ENCODE measurements at regions not wholly inside any gene's neighbourhood (a gene's known extent, or its start where the extent isn't known, plus 50 kb on each side); places are given as distances from the start of the nearest gene placed in this dataset.

GRCh38 chr21:18663663-18664062 is 260.1 kb upstream of the TMPRSS15 start:
- DNase-seq: no peak
- Histone ChIP-seq H3K36me3 (no peaks in the 10 kb centered on the region), H3K4me1 (no peaks in the 10 kb centered on the region), H3K4me3 (no peak overlapping the region), H3K27ac (no peak overlapping the region), H3K27me3 (no peaks in the 10 kb centered on the region), H3K9me3 (no peaks in the 10 kb centered on the region)
- no peak for ATAC-seq
- no peak for TF ChIP-seq CTCF (IDR thresholded peaks at IDR 0.05)
- intact Hi-C loops (cut with DNase I): no loop called here

GRCh38 chr21:18666725-18667124 is 263.1 kb upstream of the TMPRSS15 start:
- Histone ChIP-seq H3K27me3 (no peaks in the 10 kb centered on the region), H3K9me3 (peaks cover 0 to 13% of the 10 kb centered on the region in 2 donors), H3K4me3 (no peak overlapping the region), H3K36me3 (no peaks in the 10 kb centered on the region), H3K4me1 (no peaks in the 10 kb centered on the region), H3K27ac (no peak overlapping the region)
- ATAC-seq (no peak), DNase-seq (no peak)
- TF ChIP-seq CTCF (IDR thresholded peaks at IDR 0.05): no peak
- intact Hi-C loops (cut with DNase I): no loop called here

GRCh38 chr21:18673789-18674188 is 270.2 kb upstream of the TMPRSS15 start:
- no peak for TF ChIP-seq CTCF (IDR thresholded peaks at IDR 0.05)
- no peak for ATAC-seq
- intact Hi-C loops (cut with DNase I): no loop called here
- no peaks in the 10 kb centered on the region for H3K36me3 ChIP-seq
- no peaks in the 10 kb centered on the region for H3K4me1 ChIP-seq
- no peak overlapping the region for H3K27ac ChIP-seq
- no peaks in the 10 kb centered on the region for H3K27me3 ChIP-seq
- H3K9me3 ChIP-seq: peaks cover 0 to 16% of the 10 kb centered on the region in 2 donors
- H3K4me3 ChIP-seq: no peak overlapping the region
- no peak for DNase-seq

- intact Hi-C loops (cut with DNase I): no loop called here
- no peak overlapping the region for H3K27ac ChIP-seq
- peaks cover 0 to 2% of the 10 kb centered on the region in 2 donors for H3K9me3 ChIP-seq
- H3K4me3 ChIP-seq: no peak overlapping the region
- H3K36me3 ChIP-seq: no peaks in the 10 kb centered on the region
- H3K27me3 ChIP-seq: no peaks in the 10 kb centered on the region
- DNase-seq: no peak
- TF ChIP-seq CTCF (IDR thresholded peaks at IDR 0.05): no peak
- ATAC-seq: no peak
- H3K4me1 ChIP-seq: no peaks in the 10 kb centered on the region
Observed at GRCh38 chr21:18677632-18678031, 274.0 kb upstream of the TMPRSS15 start.

GRCh38 chr21:18705971-18706370 is 302.4 kb upstream of the TMPRSS15 start:
- ATAC-seq (no peak), DNase-seq (no peak)
- Histone ChIP-seq H3K4me3 (no peak overlapping the region), H3K4me1 (no peaks in the 10 kb centered on the region), H3K27me3 (no peaks in the 10 kb centered on the region), H3K27ac (no peak overlapping the region), H3K9me3 (peaks cover 0 to 7% of the 10 kb centered on the region in 2 donors), H3K36me3 (no peaks in the 10 kb centered on the region)
- intact Hi-C loops (cut with DNase I): no loop called here
- no peak for TF ChIP-seq CTCF (IDR thresholded peaks at IDR 0.05)

Data from left lung (tissue), 4 donors.